A549 (cell line): ENCODE measurements at regions not wholly inside any gene's neighbourhood (a gene's known extent, or its start where the extent isn't known, plus 50 kb on each side); places are given as distances from the start of the nearest gene placed in this dataset.

ENCODE experiments used
- BHLHE40 ChIP-seq: IDR thresholded peaks from 2 replicates; pipeline ENCODE4 v1.6.1; 2012; ENCODE audit warnings: low read depth, low read length, inconsistent platforms
- EP300 ChIP-seq, 2 experiments: fragments of >200 bp; sonication (Bioruptor Twin); formaldehyde crosslinking; IDR thresholded peaks; 2 replicates in 1 of 2; 3 replicates in 1 of 2; pipeline ENCODE4 v1.6.1; 2016 to 2017
- ESRRA ChIP-seq: fragments of 150-350 bp; IDR thresholded peaks from 2 replicates; pipeline ENCODE4 v1.6.1; 2014; ENCODE audit warnings: mild to moderate bottlenecking, low read length, borderline replicate concordance
- FOSB ChIP-seq: fragments of 250-450 bp; sonication (Bioruptor Pico); IDR thresholded peaks from 2 replicates; pipeline ENCODE4 v1.5.0; 2020; ENCODE audit warnings: mild to moderate bottlenecking, moderate library complexity
- MYC ChIP-seq: IDR thresholded peaks from 2 replicates; pipeline ENCODE4 v1.6.1; 2012; ENCODE audit warnings: mild to moderate bottlenecking, inconsistent platforms, low read length, improper control_type of control experiment, borderline replicate concordance
- PHF8 ChIP-seq: fragments of 200-600 bp; sonication (generic); IDR thresholded peaks from 2 replicates; pipeline ENCODE4 v1.6.1; 2016; ENCODE audit warnings: low read depth, mild to moderate bottlenecking, antibody characterized with exemption, moderate library complexity, borderline replicate concordance
- RFX5 ChIP-seq: fragments of 450-650 bp; IDR thresholded peaks from 2 replicates; pipeline ENCODE4 v1.7.1; 2014; ENCODE audit warnings: antibody characterized with exemption, mild to moderate bottlenecking, moderate library complexity
- TF ChIP-seq, protein P1 (sequence below): fragments of >200 bp; sonication (Bioruptor Twin); formaldehyde crosslinking; IDR thresholded peaks from 3 replicates; pipeline ENCODE4 v1.5.1; 2016
- TF ChIP-seq, protein P2 (sequence below): fragments of 250-450 bp; sonication (Bioruptor Pico); IDR thresholded peaks from 2 replicates; pipeline ENCODE4 v1.5.0; 2021; ENCODE audit warnings: mild to moderate bottlenecking, moderate library complexity, borderline replicate concordance
- TF ChIP-seq, protein P3 (sequence below): fragments of 200-600 bp; sonication (generic); IDR thresholded peaks from 2 replicates; pipeline ENCODE4 v1.6.1; 2016; ENCODE audit warnings: antibody characterized with exemption, mild to moderate bottlenecking, moderate library complexity

DNA sequence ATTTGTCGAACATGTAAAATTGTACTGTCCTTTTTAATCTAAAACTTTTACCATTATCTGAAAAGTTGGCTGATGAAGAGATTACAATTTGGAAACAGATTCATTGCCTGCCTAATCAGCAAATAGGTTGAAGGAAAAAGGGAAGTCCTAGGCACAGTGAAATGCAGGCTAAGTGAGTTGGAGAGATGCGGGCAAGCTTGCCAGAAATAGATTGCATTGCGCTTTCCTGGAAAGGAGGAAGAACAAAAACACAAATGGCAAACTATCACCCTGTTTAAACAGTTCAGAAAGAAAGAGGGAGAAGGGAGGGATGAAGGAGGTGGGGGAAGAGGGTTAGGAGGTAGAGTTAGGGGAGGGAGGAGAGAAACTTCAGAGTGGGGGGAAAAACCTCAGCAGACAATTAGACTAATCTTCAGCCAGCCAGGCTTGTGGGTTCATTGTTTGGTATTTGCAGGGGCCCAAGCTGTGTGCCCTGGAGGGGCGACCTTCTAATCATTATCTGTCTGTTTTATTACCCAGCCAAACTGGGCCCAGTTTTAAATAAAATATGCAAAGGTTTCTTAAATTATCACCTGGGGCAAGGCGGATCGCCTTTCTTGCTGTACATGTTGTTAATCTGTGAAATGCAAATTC, 465.2 kb downstream of the TFAP2B start:
- TF ChIP-seq, protein P1, sequence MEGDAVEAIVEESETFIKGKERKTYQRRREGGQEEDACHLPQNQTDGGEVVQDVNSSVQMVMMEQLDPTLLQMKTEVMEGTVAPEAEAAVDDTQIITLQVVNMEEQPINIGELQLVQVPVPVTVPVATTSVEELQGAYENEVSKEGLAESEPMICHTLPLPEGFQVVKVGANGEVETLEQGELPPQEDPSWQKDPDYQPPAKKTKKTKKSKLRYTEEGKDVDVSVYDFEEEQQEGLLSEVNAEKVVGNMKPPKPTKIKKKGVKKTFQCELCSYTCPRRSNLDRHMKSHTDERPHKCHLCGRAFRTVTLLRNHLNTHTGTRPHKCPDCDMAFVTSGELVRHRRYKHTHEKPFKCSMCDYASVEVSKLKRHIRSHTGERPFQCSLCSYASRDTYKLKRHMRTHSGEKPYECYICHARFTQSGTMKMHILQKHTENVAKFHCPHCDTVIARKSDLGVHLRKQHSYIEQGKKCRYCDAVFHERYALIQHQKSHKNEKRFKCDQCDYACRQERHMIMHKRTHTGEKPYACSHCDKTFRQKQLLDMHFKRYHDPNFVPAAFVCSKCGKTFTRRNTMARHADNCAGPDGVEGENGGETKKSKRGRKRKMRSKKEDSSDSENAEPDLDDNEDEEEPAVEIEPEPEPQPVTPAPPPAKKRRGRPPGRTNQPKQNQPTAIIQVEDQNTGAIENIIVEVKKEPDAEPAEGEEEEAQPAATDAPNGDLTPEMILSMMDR: no peak
- TF ChIP-seq, protein P2, sequence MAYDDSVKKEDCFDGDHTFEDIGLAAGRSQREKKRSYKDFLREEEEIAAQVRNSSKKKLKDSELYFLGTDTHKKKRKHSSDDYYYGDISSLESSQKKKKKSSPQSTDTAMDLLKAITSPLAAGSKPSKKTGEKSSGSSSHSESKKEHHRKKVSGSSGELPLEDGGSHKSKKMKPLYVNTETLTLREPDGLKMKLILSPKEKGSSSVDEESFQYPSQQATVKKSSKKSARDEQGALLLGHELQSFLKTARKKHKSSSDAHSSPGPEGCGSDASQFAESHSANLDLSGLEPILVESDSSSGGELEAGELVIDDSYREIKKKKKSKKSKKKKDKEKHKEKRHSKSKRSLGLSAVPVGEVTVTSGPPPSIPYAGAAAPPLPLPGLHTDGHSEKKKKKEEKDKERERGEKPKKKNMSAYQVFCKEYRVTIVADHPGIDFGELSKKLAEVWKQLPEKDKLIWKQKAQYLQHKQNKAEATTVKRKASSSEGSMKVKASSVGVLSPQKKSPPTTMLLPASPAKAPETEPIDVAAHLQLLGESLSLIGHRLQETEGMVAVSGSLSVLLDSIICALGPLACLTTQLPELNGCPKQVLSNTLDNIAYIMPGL (CRISPR knock-in tag): no peak
- no peak for TF ChIP-seq FOSB (CRISPR knock-in tag)
- TF ChIP-seq, protein P3, sequence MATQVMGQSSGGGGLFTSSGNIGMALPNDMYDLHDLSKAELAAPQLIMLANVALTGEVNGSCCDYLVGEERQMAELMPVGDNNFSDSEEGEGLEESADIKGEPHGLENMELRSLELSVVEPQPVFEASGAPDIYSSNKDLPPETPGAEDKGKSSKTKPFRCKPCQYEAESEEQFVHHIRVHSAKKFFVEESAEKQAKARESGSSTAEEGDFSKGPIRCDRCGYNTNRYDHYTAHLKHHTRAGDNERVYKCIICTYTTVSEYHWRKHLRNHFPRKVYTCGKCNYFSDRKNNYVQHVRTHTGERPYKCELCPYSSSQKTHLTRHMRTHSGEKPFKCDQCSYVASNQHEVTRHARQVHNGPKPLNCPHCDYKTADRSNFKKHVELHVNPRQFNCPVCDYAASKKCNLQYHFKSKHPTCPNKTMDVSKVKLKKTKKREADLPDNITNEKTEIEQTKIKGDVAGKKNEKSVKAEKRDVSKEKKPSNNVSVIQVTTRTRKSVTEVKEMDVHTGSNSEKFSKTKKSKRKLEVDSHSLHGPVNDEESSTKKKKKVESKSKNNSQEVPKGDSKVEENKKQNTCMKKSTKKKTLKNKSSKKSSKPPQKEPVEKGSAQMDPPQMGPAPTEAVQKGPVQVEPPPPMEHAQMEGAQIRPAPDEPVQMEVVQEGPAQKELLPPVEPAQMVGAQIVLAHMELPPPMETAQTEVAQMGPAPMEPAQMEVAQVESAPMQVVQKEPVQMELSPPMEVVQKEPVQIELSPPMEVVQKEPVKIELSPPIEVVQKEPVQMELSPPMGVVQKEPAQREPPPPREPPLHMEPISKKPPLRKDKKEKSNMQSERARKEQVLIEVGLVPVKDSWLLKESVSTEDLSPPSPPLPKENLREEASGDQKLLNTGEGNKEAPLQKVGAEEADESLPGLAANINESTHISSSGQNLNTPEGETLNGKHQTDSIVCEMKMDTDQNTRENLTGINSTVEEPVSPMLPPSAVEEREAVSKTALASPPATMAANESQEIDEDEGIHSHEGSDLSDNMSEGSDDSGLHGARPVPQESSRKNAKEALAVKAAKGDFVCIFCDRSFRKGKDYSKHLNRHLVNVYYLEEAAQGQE: no peak
- TF ChIP-seq MYC: no peak
- no peak for TF ChIP-seq PHF8
- TF ChIP-seq ESRRA: no peak
- TF ChIP-seq EP300 (IDR thresholded peaks at IDR 0.05): no peak
- TF ChIP-seq RFX5: no peak
- TF ChIP-seq BHLHE40: no peak
